ENCODE measurements at regions not wholly inside any gene's neighbourhood (a gene's known extent, or its start where the extent isn't known, plus 50 kb on each side); places are given as distances from the start of the nearest gene placed in this dataset.
A peak's percentile ranks its signal among the peaks of the same experiment; 100 is the strongest.
"Not testable (repeated sequence)": the region's sequence is repeated elsewhere in the genome, so short reads cannot be mapped to it uniquely, and the experiment has no call there.

DNA sequence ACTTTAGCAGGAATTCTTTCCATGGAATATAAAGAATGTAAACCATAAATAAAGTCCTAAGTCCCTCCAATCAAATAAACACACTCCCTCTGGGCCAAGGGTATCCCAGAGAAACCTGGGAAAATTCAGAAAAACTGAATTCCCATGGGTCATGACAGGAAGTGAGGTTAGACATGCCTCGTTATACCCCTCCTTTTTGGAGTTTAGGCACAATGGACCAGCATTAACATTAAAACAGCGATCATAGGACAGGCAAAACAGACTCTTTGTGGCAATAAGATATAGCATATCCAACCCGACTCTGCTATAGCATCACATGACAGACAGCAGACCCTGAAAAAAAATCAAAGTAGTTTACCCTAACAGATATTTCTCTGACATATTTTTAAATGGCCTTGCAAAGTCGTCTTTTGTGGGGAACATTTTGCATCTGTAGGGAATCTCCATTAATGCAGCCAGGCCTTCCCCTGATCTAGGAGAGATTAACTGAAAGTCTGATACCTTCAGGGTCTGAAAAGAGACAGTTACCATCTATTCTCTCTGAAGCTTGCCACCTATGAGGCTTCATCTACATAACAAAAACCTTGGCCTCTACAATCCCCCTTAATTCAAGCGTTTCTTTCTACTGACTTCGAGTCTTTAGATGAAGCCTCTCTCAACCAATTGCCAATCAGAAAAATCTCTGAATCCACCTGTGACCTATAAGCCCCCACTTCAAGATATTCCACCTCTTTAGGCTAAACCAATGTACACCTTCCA, 143.0 kb upstream of the KCNK1 start:
- no peak overlapping the region for H3T11ph ChIP-seq (ENCODE audit: low read length)
- H2BK15ac ChIP-seq (ENCODE audit: low read depth, low read length), result no peak overlapping the region
- H3K4me1 ChIP-seq (ENCODE audit: insufficient read depth, low read length), result 0 out of 2 replicates have a peak, but pooled peaks cover 2% of the 10 kb centered on the region
- no peak overlapping the region for H3K4me2 ChIP-seq (ENCODE audit: insufficient read depth, insufficient read length, low read length)
- peaks cover 15 to 35% (median 29%) of the 10 kb centered on the region in 3 experiments for H3K36me3 Mint-ChIP-seq (ENCODE audit: insufficient read depth in 1 of 3, low read depth in 3 of 3)
- no peaks in the 10 kb centered on the region for H3K23me2 ChIP-seq (ENCODE audit: insufficient read length, low read depth, low read length, poor library complexity, severe bottlenecking)
- no peaks in the 10 kb centered on the region for H3K27me3 ChIP-seq (ENCODE audit: insufficient read depth, low read length)
- H2BK12ac ChIP-seq (ENCODE audit: insufficient read length, low read depth, low read length), result no peak overlapping the region
- peaks cover 61 to 62% of the 10 kb centered on the region in 2 experiments for H3K4me1 Mint-ChIP-seq
- H3K4me3 Mint-ChIP-seq, result peak overlapping the region in 1 of 2 experiments; percentile 3; a peak in 1 of 5 replicates
- peaks cover 9% of the 10 kb centered on the region for H3K9me3 ChIP-seq (ENCODE audit: control insufficient read depth, low read depth, low read length)
- H4K8ac ChIP-seq (replicated peaks; ENCODE audit: insufficient read length, low read depth, low read length), result no peak overlapping the region
- H4K91ac ChIP-seq (ENCODE audit: insufficient read length, low read depth, low read length), result no peak overlapping the region
- H3K4ac ChIP-seq (ENCODE audit: low read depth, low read length), result no peak overlapping the region
- no CpG with 5 or more reads among the region's 6 CpGs for WGBS (ENCODE audit: extremely low coverage, insufficient read length, low lambda C conversion rate)
- no peaks in the 10 kb centered on the region for H3K27me3 Mint-ChIP-seq (ENCODE audit: low read depth)
- peaks cover 26 to 32% of the 10 kb centered on the region in 2 experiments for H3K9me3 Mint-ChIP-seq
- H3K79me1 ChIP-seq (ENCODE audit: insufficient read depth, low read depth, low read length, poor library complexity, severe bottlenecking), result no peaks in the 10 kb centered on the region
- H3K79me2 ChIP-seq (ENCODE audit: insufficient read depth, low read length), result no peaks in the 10 kb centered on the region
- H3K9ac ChIP-seq (ENCODE audit: extremely low read depth, insufficient read length, low read length), result no peak overlapping the region
- H2BK120ac ChIP-seq (ENCODE audit: low read depth, low read length, poor library complexity, severe bottlenecking), result no peak overlapping the region
- no peak overlapping the region for H2AFZ ChIP-seq (ENCODE audit: low read length)
- no peak overlapping the region for H3K14ac ChIP-seq (ENCODE audit: insufficient read depth, low read length)
- DNase-seq, result no peak
- H3K23ac ChIP-seq (ENCODE audit: insufficient read length, low read depth, low read length), result no peak overlapping the region
- H3K27ac Mint-ChIP-seq, result peak overlapping the region; percentile 91 to 96 (median 96)
- no peak overlapping the region for H3K27ac ChIP-seq (ENCODE audit: insufficient read length, low read depth, low read length)
- H4K20me1 ChIP-seq (ENCODE audit: control insufficient read depth, insufficient read depth, insufficient read length), result no peaks in the 10 kb centered on the region
- no peak overlapping the region for H3K18ac ChIP-seq (ENCODE audit: insufficient read length, low read depth, low read length)
- TF ChIP-seq, protein P1, sequence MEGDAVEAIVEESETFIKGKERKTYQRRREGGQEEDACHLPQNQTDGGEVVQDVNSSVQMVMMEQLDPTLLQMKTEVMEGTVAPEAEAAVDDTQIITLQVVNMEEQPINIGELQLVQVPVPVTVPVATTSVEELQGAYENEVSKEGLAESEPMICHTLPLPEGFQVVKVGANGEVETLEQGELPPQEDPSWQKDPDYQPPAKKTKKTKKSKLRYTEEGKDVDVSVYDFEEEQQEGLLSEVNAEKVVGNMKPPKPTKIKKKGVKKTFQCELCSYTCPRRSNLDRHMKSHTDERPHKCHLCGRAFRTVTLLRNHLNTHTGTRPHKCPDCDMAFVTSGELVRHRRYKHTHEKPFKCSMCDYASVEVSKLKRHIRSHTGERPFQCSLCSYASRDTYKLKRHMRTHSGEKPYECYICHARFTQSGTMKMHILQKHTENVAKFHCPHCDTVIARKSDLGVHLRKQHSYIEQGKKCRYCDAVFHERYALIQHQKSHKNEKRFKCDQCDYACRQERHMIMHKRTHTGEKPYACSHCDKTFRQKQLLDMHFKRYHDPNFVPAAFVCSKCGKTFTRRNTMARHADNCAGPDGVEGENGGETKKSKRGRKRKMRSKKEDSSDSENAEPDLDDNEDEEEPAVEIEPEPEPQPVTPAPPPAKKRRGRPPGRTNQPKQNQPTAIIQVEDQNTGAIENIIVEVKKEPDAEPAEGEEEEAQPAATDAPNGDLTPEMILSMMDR (conservative IDR thresholded peaks at IDR 0.05), result no peak
- no peak overlapping the region for H2BK5ac ChIP-seq (ENCODE audit: insufficient read length, low read length)
- H3K56ac ChIP-seq (ENCODE audit: insufficient read length, low read depth, low read length), result no peak overlapping the region
- no peak overlapping the region for H4K5ac ChIP-seq (ENCODE audit: insufficient read length, low read depth, low read length)
- no peak overlapping the region for H2AK5ac ChIP-seq (ENCODE audit: insufficient read length, low read length)
- peak overlapping the region; percentile 60 for H2BK20ac ChIP-seq (ENCODE audit: low read depth, low read length, poor library complexity, severe bottlenecking)

DNA sequence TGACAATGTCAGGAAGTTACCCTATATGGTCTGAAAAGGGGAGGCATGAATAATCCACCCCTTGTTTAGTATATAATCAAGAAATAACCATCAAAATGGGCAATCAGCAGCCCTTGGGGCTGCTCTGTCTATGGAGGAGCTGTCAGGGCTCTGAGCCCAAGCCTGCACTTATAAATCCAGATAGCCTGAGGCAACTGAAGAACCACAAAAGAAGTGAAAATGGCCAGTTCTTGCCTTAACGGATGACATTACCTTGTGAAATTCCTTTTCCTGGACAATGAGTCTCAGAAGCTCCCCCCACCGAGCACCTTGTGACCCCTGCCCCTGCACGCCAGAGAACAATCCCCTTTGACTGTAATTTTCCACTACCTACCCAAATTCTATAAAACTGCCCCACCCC, 142.1 kb upstream of the KCNK1 start:
- not testable (repeated sequence) for H3T11ph ChIP-seq (ENCODE audit: low read length); H2BK15ac ChIP-seq (ENCODE audit: low read depth, low read length); H3K23me2 ChIP-seq (ENCODE audit: insufficient read length, low read depth, low read length, poor library complexity, severe bottlenecking); H3K4me3 Mint-ChIP-seq; H3K14ac ChIP-seq (ENCODE audit: insufficient read depth, low read length); H4K8ac ChIP-seq (replicated peaks; ENCODE audit: insufficient read length, low read depth, low read length); H3K27me3 ChIP-seq (ENCODE audit: insufficient read depth, low read length); DNase-seq; H2AK5ac ChIP-seq (ENCODE audit: insufficient read length, low read length); H3K56ac ChIP-seq (ENCODE audit: insufficient read length, low read depth, low read length); H3K27ac ChIP-seq (ENCODE audit: insufficient read length, low read depth, low read length); H2BK5ac ChIP-seq (ENCODE audit: insufficient read length, low read length); H2BK120ac ChIP-seq (ENCODE audit: low read depth, low read length, poor library complexity, severe bottlenecking); H4K91ac ChIP-seq (ENCODE audit: insufficient read length, low read depth, low read length); H3K9ac ChIP-seq (ENCODE audit: extremely low read depth, insufficient read length, low read length); H3K9me3 ChIP-seq (ENCODE audit: control insufficient read depth, low read depth, low read length); H3K4me2 ChIP-seq (ENCODE audit: insufficient read depth, insufficient read length, low read length); H3K4me1 ChIP-seq (ENCODE audit: insufficient read depth, low read length); H3K23ac ChIP-seq (ENCODE audit: insufficient read length, low read depth, low read length); H4K20me1 ChIP-seq (ENCODE audit: control insufficient read depth, insufficient read depth, insufficient read length); H4K5ac ChIP-seq (ENCODE audit: insufficient read length, low read depth, low read length); H2AFZ ChIP-seq (ENCODE audit: low read length); H3K4ac ChIP-seq (ENCODE audit: low read depth, low read length); H3K18ac ChIP-seq (ENCODE audit: insufficient read length, low read depth, low read length); H3K79me1 ChIP-seq (ENCODE audit: insufficient read depth, low read depth, low read length, poor library complexity, severe bottlenecking); H3K79me2 ChIP-seq (ENCODE audit: insufficient read depth, low read length); H2BK20ac ChIP-seq (ENCODE audit: low read depth, low read length, poor library complexity, severe bottlenecking); H2BK12ac ChIP-seq (ENCODE audit: insufficient read length, low read depth, low read length); H3K27me3 Mint-ChIP-seq (ENCODE audit: low read depth)
- Mint-ChIP-seq H3K27ac (peak overlapping the region; percentile 52 to 94 (median 54); a peak in 5 of 7 replicates), H3K36me3 (ENCODE audit: insufficient read depth in 1 of 3, low read depth in 3 of 3) (peaks cover 16 to 33% (median 31%) of the 10 kb centered on the region in 3 experiments), H3K4me1 (peaks cover 65 to 66% of the 10 kb centered on the region in 2 experiments), H3K9me3 (peaks cover 30 to 37% of the 10 kb centered on the region in 2 experiments)
- WGBS (ENCODE audit: extremely low coverage, insufficient read length, low lambda C conversion rate), result no CpG with 5 or more reads among the region's 3 CpGs

Measured in H9 (cell line).